ENCODE measurements at regions not wholly inside any gene's neighbourhood (a gene's known extent, or its start where the extent isn't known, plus 50 kb on each side); places are given as distances from the start of the nearest gene placed in this dataset.

DNA sequence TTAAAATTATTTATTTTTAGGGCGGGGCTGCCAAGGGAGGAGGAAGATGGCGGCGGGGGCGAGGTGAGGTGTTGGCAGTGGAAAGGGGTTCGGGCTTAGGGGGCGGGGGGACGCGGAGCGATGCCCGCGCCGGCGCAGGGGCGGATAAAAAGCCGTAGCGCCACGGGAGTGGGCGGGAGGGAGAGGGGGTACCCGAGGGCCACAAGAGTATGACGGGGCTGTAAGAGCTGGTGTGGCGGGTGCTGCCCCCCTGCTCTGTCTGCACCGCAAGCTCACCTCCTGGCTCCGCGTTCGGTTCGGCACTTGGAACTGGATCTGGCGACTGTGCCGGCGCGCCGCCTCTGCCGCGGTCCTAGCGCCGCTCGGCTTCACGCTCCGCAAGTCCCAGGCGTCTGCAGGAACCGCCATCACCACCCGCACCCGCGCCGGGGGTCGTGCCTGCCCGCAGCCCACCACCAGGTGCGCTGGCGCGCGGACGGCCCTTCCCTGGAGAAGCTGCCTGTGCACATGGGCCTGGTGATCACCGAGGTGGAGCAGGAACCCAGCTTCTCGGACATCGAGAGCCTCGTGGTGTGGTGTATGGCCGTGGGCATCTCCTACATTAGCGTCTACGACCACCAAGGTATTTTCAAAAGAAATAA lies 265.2 kb upstream of the SGCG start:
- TF ChIP-seq, protein P1, sequence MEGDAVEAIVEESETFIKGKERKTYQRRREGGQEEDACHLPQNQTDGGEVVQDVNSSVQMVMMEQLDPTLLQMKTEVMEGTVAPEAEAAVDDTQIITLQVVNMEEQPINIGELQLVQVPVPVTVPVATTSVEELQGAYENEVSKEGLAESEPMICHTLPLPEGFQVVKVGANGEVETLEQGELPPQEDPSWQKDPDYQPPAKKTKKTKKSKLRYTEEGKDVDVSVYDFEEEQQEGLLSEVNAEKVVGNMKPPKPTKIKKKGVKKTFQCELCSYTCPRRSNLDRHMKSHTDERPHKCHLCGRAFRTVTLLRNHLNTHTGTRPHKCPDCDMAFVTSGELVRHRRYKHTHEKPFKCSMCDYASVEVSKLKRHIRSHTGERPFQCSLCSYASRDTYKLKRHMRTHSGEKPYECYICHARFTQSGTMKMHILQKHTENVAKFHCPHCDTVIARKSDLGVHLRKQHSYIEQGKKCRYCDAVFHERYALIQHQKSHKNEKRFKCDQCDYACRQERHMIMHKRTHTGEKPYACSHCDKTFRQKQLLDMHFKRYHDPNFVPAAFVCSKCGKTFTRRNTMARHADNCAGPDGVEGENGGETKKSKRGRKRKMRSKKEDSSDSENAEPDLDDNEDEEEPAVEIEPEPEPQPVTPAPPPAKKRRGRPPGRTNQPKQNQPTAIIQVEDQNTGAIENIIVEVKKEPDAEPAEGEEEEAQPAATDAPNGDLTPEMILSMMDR (IDR thresholded peaks at IDR 0.05), result no peak
- no peak for TF ChIP-seq POLR2A (IDR thresholded peaks at IDR 0.05)

Data from lower leg skin (tissue), 3 donors.